Parathyroid adenoma (tissue), 2 donors: ENCODE measurements at regions not wholly inside any gene's neighbourhood (a gene's known extent, or its start where the extent isn't known, plus 50 kb on each side); places are given as distances from the start of the nearest gene placed in this dataset.
"Not testable (repeated sequence)": the region's sequence is repeated elsewhere in the genome, so short reads cannot be mapped to it uniquely, and the experiment has no call there.

Experiments
- H2AFZ ChIP-seq: fragments of 300-600 bp; sonication (generic); one replicate; pipeline ENCODE4 v1.7.0; 2017; ENCODE audit warnings: antibody characterized with exemption, mild to moderate bottlenecking
- H3K27ac ChIP-seq: fragments of 300-600 bp; sonication (generic); one replicate; pipeline ENCODE4 v1.7.0; 2017
- H3K27me3 ChIP-seq: fragments of 300-600 bp; sonication (generic); one replicate; pipeline ENCODE4 v1.7.0; 2017; ENCODE audit warnings: low read length; ENCODE audit not compliant: control insufficient read depth, insufficient read depth
- H3K36me3 ChIP-seq: fragments of 300-600 bp; sonication (generic); one replicate; pipeline ENCODE4 v1.7.0; 2017; ENCODE audit warnings: low read length; ENCODE audit not compliant: control insufficient read depth, insufficient read depth
- H3K4me1 ChIP-seq: fragments of 300-600 bp; sonication (generic); one replicate; pipeline ENCODE4 v1.7.0; 2017; ENCODE audit warnings: control low read depth
- H3K4me2 ChIP-seq: fragments of 300-600 bp; sonication (generic); one replicate; pipeline ENCODE4 v1.7.0; 2017; ENCODE audit warnings: low read length
- H3K4me3 ChIP-seq: fragments of 300-600 bp; sonication (generic); one replicate; pipeline ENCODE4 v1.7.0; 2017; ENCODE audit warnings: low read depth, low read length
- H3K79me2 ChIP-seq: fragments of 300-600 bp; sonication (generic); one replicate; pipeline ENCODE4 v1.7.0; 2017; ENCODE audit warnings: control low read depth
- H3K9ac ChIP-seq: fragments of 300-600 bp; sonication (generic); one replicate; pipeline ENCODE4 v1.7.0; 2017; ENCODE audit warnings: mild to moderate bottlenecking
- H3K9me3 ChIP-seq: fragments of 300-600 bp; sonication (generic); one replicate; pipeline ENCODE4 v1.7.0; 2017; ENCODE audit warnings: low read length; ENCODE audit not compliant: control insufficient read depth
- CTCF ChIP-seq: fragments of 300-600 bp; sonication (generic); IDR thresholded peaks from one replicate; pipeline ENCODE4 v1.7.0; 2017; ENCODE audit warnings: antibody characterized with exemption, mild to moderate bottlenecking
- donor health status: primary hyperparathyroidism.

GRCh38 chrX:96480081-96480480 lies 204.6 kb upstream of the DIAPH2 start:
- Histone ChIP-seq H3K4me2 (no peak overlapping the region), H3K4me1 (no peaks in the 10 kb centered on the region), H3K27me3 (no peaks in the 10 kb centered on the region), H3K9me3 (no peaks in the 10 kb centered on the region), H3K36me3 (no peaks in the 10 kb centered on the region), H3K79me2 (no peaks in the 10 kb centered on the region), H3K27ac (no peak overlapping the region), H2AFZ (no peak overlapping the region), H3K9ac (no peak overlapping the region), H3K4me3 (no peak overlapping the region)
- no peak for TF ChIP-seq CTCF

- Histone ChIP-seq H3K9ac (no peak overlapping the region), H3K36me3 (no peaks in the 10 kb centered on the region), H3K4me3 (no peak overlapping the region), H3K79me2 (no peaks in the 10 kb centered on the region), H2AFZ (no peak overlapping the region), H3K27me3 (no peaks in the 10 kb centered on the region), H3K4me1 (no peaks in the 10 kb centered on the region), H3K9me3 (no peaks in the 10 kb centered on the region), H3K4me2 (no peak overlapping the region), H3K27ac (no peak overlapping the region)
- TF ChIP-seq CTCF: no peak
These were observed 202.8 kb upstream of the DIAPH2 start for GRCh38 chrX:96481831-96482230.

- no peaks in the 10 kb centered on the region for H3K79me2 ChIP-seq
- H3K4me3 ChIP-seq: no peak overlapping the region
- H3K4me2 ChIP-seq: no peak overlapping the region
- no peak overlapping the region for H2AFZ ChIP-seq
- H3K36me3 ChIP-seq: no peaks in the 10 kb centered on the region
- no peaks in the 10 kb centered on the region for H3K9me3 ChIP-seq
- no peak overlapping the region for H3K27ac ChIP-seq
- TF ChIP-seq CTCF: no peak
- H3K9ac ChIP-seq: no peak overlapping the region
- H3K27me3 ChIP-seq: no peaks in the 10 kb centered on the region
- H3K4me1 ChIP-seq: no peaks in the 10 kb centered on the region
These were observed 200.9 kb upstream of the DIAPH2 start for GRCh38 chrX:96483647-96484160.

- H2AFZ ChIP-seq, H3K4me2 ChIP-seq, H3K9ac ChIP-seq, H3K27ac ChIP-seq, H3K9me3 ChIP-seq, H3K79me2 ChIP-seq, H3K4me1 ChIP-seq, H3K27me3 ChIP-seq, H3K4me3 ChIP-seq, H3K36me3 ChIP-seq: not testable (repeated sequence)
These were observed 198.0 kb upstream of the DIAPH2 start for GRCh38 chrX:96486687-96487086.

GRCh38 chrX:96502507-96502906 lies 182.1 kb upstream of the DIAPH2 start:
- no peaks in the 10 kb centered on the region for H3K9me3 ChIP-seq
- TF ChIP-seq CTCF: no peak
- H3K4me1 ChIP-seq: no peaks in the 10 kb centered on the region
- no peaks in the 10 kb centered on the region for H3K27me3 ChIP-seq
- H3K79me2 ChIP-seq: no peaks in the 10 kb centered on the region
- H3K36me3 ChIP-seq: no peaks in the 10 kb centered on the region
- H3K4me2 ChIP-seq: no peak overlapping the region
- H2AFZ ChIP-seq: no peak overlapping the region
- no peak overlapping the region for H3K27ac ChIP-seq
- H3K9ac ChIP-seq: no peak overlapping the region
- H3K4me3 ChIP-seq: no peak overlapping the region

GRCh38 chrX:96529386-96529785 lies 155.3 kb upstream of the DIAPH2 start:
- not testable (repeated sequence) for H3K27me3 ChIP-seq, H3K9me3 ChIP-seq, H3K9ac ChIP-seq

More at GRCh38 chrX:96529386-96529785, 155.3 kb upstream of the DIAPH2 start:
- H3K27ac ChIP-seq, H3K79me2 ChIP-seq, H3K4me2 ChIP-seq, H3K36me3 ChIP-seq, H3K4me3 ChIP-seq, H2AFZ ChIP-seq, H3K4me1 ChIP-seq: not testable (repeated sequence)
